HepG2 (cell line): ENCODE measurements at regions not wholly inside any gene's neighbourhood (a gene's known extent, or its start where the extent isn't known, plus 50 kb on each side); places are given as distances from the start of the nearest gene placed in this dataset.

Experiments
- ATAC-seq: fragments of 200-7000 bp; cut with Tn5 transposase; 3 replicates; pipeline ENCODE4 v1.9.1; 2020; ENCODE audit warnings: mild to moderate bottlenecking, moderate library complexity
- BruUV-seq: library from RNA; stranded (reverse); fragments of 400-500 nt; replicated peaks from 2 replicates; lab custom pipeline; 2021; lab: Mats Ljungman, UMichigan
- CTCF ChIA-PET: fragments of 300-600 bp; formaldehyde crosslinking; extraction: SDS; loops from one replicate; lab custom pipeline; 2021; ENCODE audit warnings: low total read pairs, inconsistent platforms, low intra/inter-chr PET ratio; lab: Yijun Ruan, JAX
- POLR2A ChIA-PET: fragments of 350-600 bp; sonication (Branson Sonifier 250); formaldehyde crosslinking; loops from one replicate; lab custom pipeline; 2020; ENCODE audit warnings: antibody characterized with exemption, inconsistent platforms; lab: Yijun Ruan, JAX
- DNase-seq: peaks from one replicate; pipeline ENCODE4 v3.0.0-alpha.2; 2015; ENCODE audit warnings: low spot score
- FAIRE-seq: peaks from 3 replicates; lab custom pipeline; 2011; peaks lifted over from hg19 to GRCh38; lab: Jason Lieb, UNC
- H2AFZ ChIP-seq: one replicate; pipeline ENCODE4 v1.6.1; 2011; ENCODE audit warnings: low read length, inconsistent platforms
- H3K27ac ChIP-seq: fragments of 300-600 bp; 3 replicates; pipeline ENCODE4 v1.8.0; 2011; ENCODE audit warnings: mixed run types, mild to moderate bottlenecking, mixed read lengths, low read length, inconsistent platforms; ENCODE audit not compliant: insufficient read depth; ENCODE audit errors: extremely low read length
- H3K27me3 ChIP-seq, 2 experiments: fragments of 200-600 bp in 1 of 2; 2 replicates in 1 of 2; 3 replicates in 1 of 2; pipeline versions ENCODE4 v1.6.0 to v1.8.0; 2011; ENCODE audit warnings: low read length in 2 of 2, mild to moderate bottlenecking in 2 of 2, moderate library complexity in 2 of 2, inconsistent platforms in 1 of 2; ENCODE audit not compliant: insufficient read depth in 2 of 2, control insufficient read depth in 1 of 2
- H3K36me3 ChIP-seq, 2 experiments: fragments of 200-600 bp in 1 of 2; replicated peaks in 1 of 2; 2 replicates in 1 of 2; 3 replicates in 1 of 2; pipeline versions ENCODE4 v1.5.1 to v1.8.0; 2011; ENCODE audit warnings: low read length in 2 of 2, inconsistent platforms in 1 of 2; ENCODE audit not compliant: insufficient read depth in 2 of 2, control insufficient read depth in 1 of 2
- H3K4me1 ChIP-seq: 2 replicates; pipeline ENCODE4 v1.5.1; 2012; ENCODE audit warnings: low read length, inconsistent platforms; ENCODE audit not compliant: insufficient read depth
- H3K4me2 ChIP-seq: 2 replicates; pipeline ENCODE4 v1.6.0; 2011; ENCODE audit warnings: low read depth, low read length, inconsistent platforms
- H3K4me3 ChIP-seq, 3 experiments: fragments of 200-600 bp in 1 of 3; sonication (generic), shearing (Covaris generic) in 1 of 3; replicated peaks in 1 of 3; 2 replicates each; pipeline ENCODE4 v1.5.1; 2011 to 2016; ENCODE audit warnings: low read length in 3 of 3, inconsistent platforms in 2 of 3, low read depth in 2 of 3, mild to moderate bottlenecking in 2 of 3, control low read depth in 1 of 3, mixed read lengths in 1 of 3; ENCODE audit not compliant: insufficient read depth in 1 of 3
- H3K79me2 ChIP-seq: one replicate; pipeline ENCODE4 v1.6.1; 2011; ENCODE audit warnings: low read length, inconsistent platforms; ENCODE audit not compliant: insufficient read depth
- H3K9ac ChIP-seq: 2 replicates; pipeline ENCODE4 v1.6.0; 2011; ENCODE audit warnings: mild to moderate bottlenecking, low read depth, low read length, inconsistent platforms; ENCODE audit not compliant: insufficient read depth
- H3K9me3 ChIP-seq: 2 replicates; pipeline ENCODE4 v1.5.1; 2012; ENCODE audit warnings: mild to moderate bottlenecking, low read length
- H4K20me1 ChIP-seq: 2 replicates; pipeline ENCODE4 v1.6.0; 2011; ENCODE audit warnings: inconsistent platforms, mild to moderate bottlenecking, low read length, moderate library complexity; ENCODE audit not compliant: insufficient read depth
- AKAP8 ChIP-seq: sonication (generic); formaldehyde crosslinking; IDR thresholded peaks from 2 replicates; pipeline ENCODE4 v1.5.1; 2020; ENCODE audit warnings: mild to moderate bottlenecking, missing genetic modification reagents
- CEBPB ChIP-seq: IDR thresholded peaks from 2 replicates; pipeline ENCODE4 v1.6.1; 2011; ENCODE audit warnings: low read depth, low read length, improper control_type of control experiment, borderline replicate concordance
- DMAP1 ChIP-seq: IDR thresholded peaks from 2 replicates; pipeline ENCODE4 v1.6.1; 2016
- DR1 ChIP-seq: sonication (generic); formaldehyde crosslinking; IDR thresholded peaks from 2 replicates; pipeline ENCODE4 v1.8.0; 2021; ENCODE audit warnings: mild to moderate bottlenecking, missing genetic modification reagents, inconsistent platforms
- PHB2 ChIP-seq: fragments of 450-650 bp; IDR thresholded peaks from 2 replicates; pipeline ENCODE4 v1.6.1; 2018; ENCODE audit not compliant: partially characterized antibody
- RFX1 ChIP-seq: fragments of 450-650 bp; IDR thresholded peaks from 2 replicates; pipeline ENCODE4 v1.6.1; 2017
- SNAPC2 ChIP-seq: sonication (generic); formaldehyde crosslinking; IDR thresholded peaks from 2 replicates; pipeline ENCODE4 v1.8.1; 2022; ENCODE audit warnings: mild to moderate bottlenecking, missing genetic modification reagents
- WGBS: methylation state at CpG from one replicate; pipeline ENCODE4 v1.1.6; 2017; ENCODE audit warnings: low lambda C conversion rate; 5-methylcytosine and 5-hydroxymethylcytosine counted together
- in situ Hi-C: cut with HindIII; loops from 2 replicates; pipeline ENCODE4 v1.10.0; 2017; ENCODE audit warnings: low pct_unique_long_range_greater_than_20kb; ENCODE audit not compliant: extremely low pct_ligation_motif_present
- intact Hi-C: fragments of 100-400 bp; cut with micrococcal nuclease; formaldehyde crosslinking; loops from one replicate; pipeline ENCODE4 v1.10.0; 2022; ENCODE audit not compliant: unreplicated experiment
- TF ChIP-seq, protein P1 (sequence below): IDR thresholded peaks from 2 replicates; pipeline ENCODE4 v1.4.0; 2020; ENCODE audit warnings: mild to moderate bottlenecking, missing genetic modification reagents
- TF ChIP-seq, protein P2 (sequence below): sonication (generic); IDR thresholded peaks from 2 replicates; pipeline ENCODE4 v1.6.1; 2016; ENCODE audit warnings: low read depth, borderline replicate concordance

DNA sequence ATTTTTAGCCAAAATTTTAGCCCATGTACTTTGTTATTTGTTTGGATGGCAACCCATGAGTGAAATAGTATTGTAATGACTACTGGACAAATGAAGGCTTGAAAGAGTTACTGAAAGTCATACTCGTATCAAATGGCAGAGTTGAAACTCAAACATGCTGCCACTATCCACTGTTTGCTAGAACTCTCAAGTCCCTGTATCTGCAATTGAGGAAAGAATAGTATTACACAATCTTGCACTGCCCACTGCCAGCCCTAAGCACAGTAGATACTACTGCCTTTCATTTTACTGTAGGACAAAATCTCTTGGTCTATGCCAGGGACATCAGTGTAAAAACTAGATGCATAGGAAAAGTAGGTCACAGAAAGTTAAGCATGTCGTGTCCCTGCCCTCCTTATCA is 581.1 kb upstream of the PLXNA2 start:
- intact Hi-C loops = no loop called here
- H3K4me2 ChIP-seq = no peak overlapping the region
- TF ChIP-seq PHB2 (no peak), CEBPB (0 out of 2 replicates have a peak, but pooled peaks have one; percentile 30), DMAP1 (no peak)
- TF ChIP-seq, all 625 proteins: peak for 1
- CTCF ChIA-PET = no interaction called here
- FAIRE-seq (no peak), DNase-seq (no peak), ATAC-seq (no peak)
- in situ Hi-C loops = no loop called here
- no peaks in the 10 kb centered on the region for H3K9me3 ChIP-seq
- H3K9ac ChIP-seq = no peak overlapping the region
- no peak overlapping the region for H3K4me3 ChIP-seq
- no peaks in the 10 kb centered on the region for H3K4me1 ChIP-seq
- POLR2A ChIA-PET = no interaction called here
- BruUV-seq = no TSS peak
- H3K27me3 ChIP-seq = no peaks in the 10 kb centered on the region; a peak in 1 of 5 replicates
- WGBS = 0% methylated on average over 2 of the region's 2 CpGs
- no peaks in the 10 kb centered on the region for H3K79me2 ChIP-seq
- no peak overlapping the region for H3K27ac ChIP-seq
- no peaks in the 10 kb centered on the region for H4K20me1 ChIP-seq
- H2AFZ ChIP-seq = no peak overlapping the region
- no peaks in the 10 kb centered on the region for H3K36me3 ChIP-seq

GRCh38 chr1:208829595-208829994 is 585.4 kb upstream of the PLXNA2 start:
- Histone ChIP-seq H3K4me1 (no peaks in the 10 kb centered on the region), H3K79me2 (no peaks in the 10 kb centered on the region), H2AFZ (no peak overlapping the region), H3K27me3 (no peaks in the 10 kb centered on the region), H4K20me1 (no peaks in the 10 kb centered on the region), H3K9ac (no peak overlapping the region), H3K4me3 (no peak overlapping the region), H3K9me3 (no peaks in the 10 kb centered on the region), H3K4me2 (no peak overlapping the region), H3K36me3 (no peaks in the 10 kb centered on the region), H3K27ac (no peak overlapping the region)
- CTCF ChIA-PET = no interaction called here
- POLR2A ChIA-PET = no interaction called here
- DNase-seq = no peak
- no peak for FAIRE-seq
- TF ChIP-seq DR1 (CRISPR knock-in tag) = no peak
- TF ChIP-seq SNAPC2 (CRISPR knock-in tag) = no peak
- TF ChIP-seq RFX1 = no peak
- no peak for TF ChIP-seq AKAP8 (CRISPR knock-in tag)
- TF ChIP-seq, protein P1, sequence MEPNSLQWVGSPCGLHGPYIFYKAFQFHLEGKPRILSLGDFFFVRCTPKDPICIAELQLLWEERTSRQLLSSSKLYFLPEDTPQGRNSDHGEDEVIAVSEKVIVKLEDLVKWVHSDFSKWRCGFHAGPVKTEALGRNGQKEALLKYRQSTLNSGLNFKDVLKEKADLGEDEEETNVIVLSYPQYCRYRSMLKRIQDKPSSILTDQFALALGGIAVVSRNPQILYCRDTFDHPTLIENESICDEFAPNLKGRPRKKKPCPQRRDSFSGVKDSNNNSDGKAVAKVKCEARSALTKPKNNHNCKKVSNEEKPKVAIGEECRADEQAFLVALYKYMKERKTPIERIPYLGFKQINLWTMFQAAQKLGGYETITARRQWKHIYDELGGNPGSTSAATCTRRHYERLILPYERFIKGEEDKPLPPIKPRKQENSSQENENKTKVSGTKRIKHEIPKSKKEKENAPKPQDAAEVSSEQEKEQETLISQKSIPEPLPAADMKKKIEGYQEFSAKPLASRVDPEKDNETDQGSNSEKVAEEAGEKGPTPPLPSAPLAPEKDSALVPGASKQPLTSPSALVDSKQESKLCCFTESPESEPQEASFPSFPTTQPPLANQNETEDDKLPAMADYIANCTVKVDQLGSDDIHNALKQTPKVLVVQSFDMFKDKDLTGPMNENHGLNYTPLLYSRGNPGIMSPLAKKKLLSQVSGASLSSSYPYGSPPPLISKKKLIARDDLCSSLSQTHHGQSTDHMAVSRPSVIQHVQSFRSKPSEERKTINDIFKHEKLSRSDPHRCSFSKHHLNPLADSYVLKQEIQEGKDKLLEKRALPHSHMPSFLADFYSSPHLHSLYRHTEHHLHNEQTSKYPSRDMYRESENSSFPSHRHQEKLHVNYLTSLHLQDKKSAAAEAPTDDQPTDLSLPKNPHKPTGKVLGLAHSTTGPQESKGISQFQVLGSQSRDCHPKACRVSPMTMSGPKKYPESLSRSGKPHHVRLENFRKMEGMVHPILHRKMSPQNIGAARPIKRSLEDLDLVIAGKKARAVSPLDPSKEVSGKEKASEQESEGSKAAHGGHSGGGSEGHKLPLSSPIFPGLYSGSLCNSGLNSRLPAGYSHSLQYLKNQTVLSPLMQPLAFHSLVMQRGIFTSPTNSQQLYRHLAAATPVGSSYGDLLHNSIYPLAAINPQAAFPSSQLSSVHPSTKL (CRISPR knock-in tag) = no peak
- TF ChIP-seq, protein P2, sequence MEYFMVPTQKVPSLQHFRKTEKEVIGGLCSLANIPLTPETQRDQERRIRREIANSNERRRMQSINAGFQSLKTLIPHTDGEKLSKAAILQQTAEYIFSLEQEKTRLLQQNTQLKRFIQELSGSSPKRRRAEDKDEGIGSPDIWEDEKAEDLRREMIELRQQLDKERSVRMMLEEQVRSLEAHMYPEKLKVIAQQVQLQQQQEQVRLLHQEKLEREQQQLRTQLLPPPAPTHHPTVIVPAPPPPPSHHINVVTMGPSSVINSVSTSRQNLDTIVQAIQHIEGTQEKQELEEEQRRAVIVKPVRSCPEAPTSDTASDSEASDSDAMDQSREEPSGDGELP = no peak
- BruUV-seq = no TSS peak
- no peak for ATAC-seq
- intact Hi-C loops = no loop called here
- 8% methylated on average over 5 of the region's 5 CpGs for WGBS
- in situ Hi-C loops = no loop called here
